GM23338 (cell line): ENCODE measurements at regions not wholly inside any gene's neighbourhood (a gene's known extent, or its start where the extent isn't known, plus 50 kb on each side); places are given as distances from the start of the nearest gene placed in this dataset.

ENCODE experiments used
- ATAC-seq: fragments of 200-7000 bp; cut with Tn5 transposase; 3 replicates; pipeline ENCODE4 v1.9.1; 2020
- DNase-seq: peaks from one replicate; pipeline ENCODE4 v3.0.0-alpha.2; 2015; ENCODE audit warnings: low spot score
- H2AFZ ChIP-seq: fragments of 200-600 bp; sonication (generic); 2 replicates; pipeline ENCODE4 v1.8.0; 2016; ENCODE audit warnings: antibody characterized with exemption, mild to moderate bottlenecking, moderate library complexity
- H3F3A ChIP-seq: fragments of 200-600 bp; sonication (generic); replicated peaks from 2 replicates; pipeline ENCODE4 v1.8.0; 2017; ENCODE audit warnings: antibody characterized with exemption, mixed run types, low read depth
- H3K27ac ChIP-seq: fragments of 200-600 bp; sonication (generic); 2 replicates; pipeline ENCODE4 v1.6.1; 2016; ENCODE audit warnings: low read depth
- H3K27me3 ChIP-seq: fragments of 200-600 bp; sonication (generic); 2 replicates; pipeline ENCODE4 v1.8.0; 2016; ENCODE audit warnings: mild to moderate bottlenecking, mixed run types, moderate library complexity; ENCODE audit not compliant: insufficient read depth
- H3K36me3 ChIP-seq: fragments of 200-600 bp; sonication (generic); 2 replicates; pipeline ENCODE4 v1.8.0; 2016; ENCODE audit warnings: mild to moderate bottlenecking; ENCODE audit not compliant: insufficient read depth
- H3K4me1 ChIP-seq: fragments of 200-600 bp; sonication (generic); 2 replicates; pipeline ENCODE4 v1.8.0; 2016; ENCODE audit warnings: mild to moderate bottlenecking, moderate library complexity; ENCODE audit not compliant: insufficient read depth
- H3K4me2 ChIP-seq: fragments of 200-600 bp; sonication (generic); 2 replicates; pipeline ENCODE4 v1.7.1; 2017; ENCODE audit warnings: mixed run types
- H3K4me3 ChIP-seq: fragments of 200-600 bp; sonication (generic); 2 replicates; pipeline ENCODE4 v1.6.1; 2016; ENCODE audit warnings: mixed run types
- H3K79me2 ChIP-seq: fragments of 200-600 bp; sonication (generic); replicated peaks from 2 replicates; pipeline ENCODE4 v1.8.0; 2017; ENCODE audit warnings: mild to moderate bottlenecking; ENCODE audit not compliant: insufficient read depth
- H3K9me2 ChIP-seq: fragments of 200-600 bp; sonication (generic); 2 replicates; pipeline ENCODE4 v1.8.0; 2017; ENCODE audit not compliant: insufficient read depth
- H4K20me1 ChIP-seq: fragments of 200-600 bp; sonication (generic); replicated peaks from 2 replicates; pipeline ENCODE4 v1.8.0; 2017; ENCODE audit warnings: mild to moderate bottlenecking; ENCODE audit not compliant: insufficient read depth
- H3K27ac Mint-ChIP-seq: 2 replicates; pipeline ENCODE4 v1.8.0; 2020; ENCODE audit warnings: inconsistent platforms, mild to moderate bottlenecking, moderate library complexity, mixed read lengths
- H3K27me3 Mint-ChIP-seq: 3 replicates; pipeline ENCODE4 v1.8.0; 2022; ENCODE audit warnings: low read depth, mild to moderate bottlenecking, moderate library complexity, mixed read lengths, inconsistent platforms; ENCODE audit not compliant: insufficient read depth, poor library complexity
- H3K36me3 Mint-ChIP-seq: 3 replicates; pipeline ENCODE4 v1.8.0; 2021; ENCODE audit warnings: low read depth, mild to moderate bottlenecking, inconsistent platforms, moderate library complexity, mixed read lengths
- H3K4me1 Mint-ChIP-seq: 3 replicates; pipeline ENCODE4 v1.8.0; 2020; ENCODE audit warnings: mild to moderate bottlenecking, inconsistent platforms, mixed read lengths
- H3K4me3 Mint-ChIP-seq: 3 replicates; pipeline ENCODE4 v1.8.0; 2021; ENCODE audit warnings: moderate library complexity, mild to moderate bottlenecking, inconsistent platforms, mixed read lengths
- H3K9me3 Mint-ChIP-seq: 3 replicates; pipeline ENCODE4 v1.8.0; 2020; ENCODE audit warnings: moderate library complexity, mild to moderate bottlenecking, inconsistent platforms, mixed read lengths
- CREB1 ChIP-seq: fragments of 250-450 bp; sonication (Bioruptor Pico); IDR thresholded peaks from 2 replicates; pipeline ENCODE4 v1.5.0; 2020; ENCODE audit warnings: low read depth, mild to moderate bottlenecking, moderate library complexity
- EZH2 ChIP-seq: fragments of 200-600 bp; sonication (generic); IDR thresholded peaks from one replicate; pipeline ENCODE4 v1.8.0; 2017; ENCODE audit warnings: antibody characterized with exemption, mild to moderate bottlenecking, low read depth; ENCODE audit not compliant: unreplicated experiment
- EZH2phosphoT487 ChIP-seq: fragments of 200-600 bp; sonication (generic); IDR thresholded peaks from one replicate; pipeline ENCODE4 v1.8.1; 2018; ENCODE audit warnings: antibody characterized with exemption; ENCODE audit not compliant: unreplicated experiment
- JUNB ChIP-seq: IDR thresholded peaks from one replicate; pipeline ENCODE4 v1.6.1; 2016; ENCODE audit warnings: antibody characterized with exemption; ENCODE audit not compliant: unreplicated experiment
- NANOG ChIP-seq: IDR thresholded peaks from 2 replicates; pipeline ENCODE4 v1.6.1; 2016; ENCODE audit warnings: antibody characterized with exemption, borderline replicate concordance
- POLR2AphosphoS5 ChIP-seq: IDR thresholded peaks from 2 replicates; pipeline ENCODE4 v1.6.1; 2016; ENCODE audit warnings: antibody characterized with exemption, low read depth
- STAT1 ChIP-seq: IDR thresholded peaks from one replicate; pipeline ENCODE4 v1.6.1; 2016; ENCODE audit warnings: antibody characterized with exemption; ENCODE audit not compliant: unreplicated experiment
- ZNF114 ChIP-seq: fragments of 250-450 bp; sonication (Bioruptor Pico); IDR thresholded peaks from 2 replicates; pipeline ENCODE4 v1.5.0; 2020; ENCODE audit warnings: mild to moderate bottlenecking, moderate library complexity
- ZNF331 ChIP-seq: fragments of 250-450 bp; sonication (Bioruptor Pico); IDR thresholded peaks from 2 replicates; pipeline ENCODE4 v1.5.0; 2020; ENCODE audit warnings: low read depth, mild to moderate bottlenecking, moderate library complexity
- TF ChIP-seq, protein P1 (sequence below), 2 experiments: fragments of 200-600 bp in 1 of 2; sonication (generic) in 1 of 2; conservative IDR thresholded peaks; 2 replicates each; pipeline versions ENCODE4 v1.5.1 to v1.6.1; 2016 to 2017; ENCODE audit warnings: antibody characterized with exemption in 2 of 2, low read depth in 2 of 2, mild to moderate bottlenecking in 2 of 2, moderate library complexity in 1 of 2
- TF ChIP-seq, protein P2 (sequence below): IDR thresholded peaks from one replicate; pipeline ENCODE4 v1.6.1; 2018; ENCODE audit warnings: antibody characterized with exemption; ENCODE audit not compliant: unreplicated experiment
- TF ChIP-seq, protein P3 (sequence below): fragments of 250-450 bp; sonication (Bioruptor Pico); IDR thresholded peaks from 2 replicates; pipeline ENCODE4 v1.5.0; 2020; ENCODE audit warnings: mild to moderate bottlenecking, moderate library complexity
- TF ChIP-seq, protein P4 (sequence below): IDR thresholded peaks from 2 replicates; pipeline ENCODE4 v1.6.1; 2016; ENCODE audit warnings: antibody characterized with exemption

DNA sequence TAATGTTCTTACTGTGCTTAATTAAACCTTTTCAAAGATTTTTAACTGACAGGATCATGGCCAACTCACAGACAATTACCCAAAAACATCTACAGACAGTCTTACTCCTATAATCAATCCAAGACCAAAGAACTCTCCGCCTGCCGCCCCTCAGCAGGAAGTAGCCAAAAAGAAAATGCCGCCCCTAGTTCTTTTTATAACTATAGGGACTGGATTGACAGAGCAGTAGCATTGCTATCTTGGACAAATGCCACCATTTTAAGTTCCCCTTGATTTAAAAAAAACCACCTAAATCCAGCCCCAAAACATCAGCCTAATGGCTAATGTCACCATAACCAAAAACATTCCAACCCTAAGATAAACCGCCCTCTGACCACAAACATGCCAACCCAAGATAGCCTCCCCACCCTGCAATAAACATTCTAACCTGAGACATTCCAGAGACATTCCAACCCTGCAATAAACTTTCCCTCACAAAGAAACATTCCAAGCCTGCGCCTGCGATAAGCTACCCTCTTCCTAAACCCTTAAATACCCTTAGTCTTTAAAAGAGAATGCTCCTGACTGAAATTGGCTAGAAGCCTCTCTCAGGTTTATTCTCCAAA is 77.0 kb downstream of the COQ2 start:
- Histone ChIP-seq H3K4me2 (no peak overlapping the region), H3K9me2 (peaks cover 6% of the 10 kb centered on the region), H3K79me2 (no peaks in the 10 kb centered on the region), H3F3A (no peaks in the 10 kb centered on the region), H2AFZ (no peak overlapping the region), H4K20me1 (no peaks in the 10 kb centered on the region), H3K27ac (no peak overlapping the region), H3K4me1 (peaks cover 5% of the 10 kb centered on the region; the same call in 1 of the 2 replicates), H3K4me3 (no peak overlapping the region), H3K36me3 (peaks cover 8% of the 10 kb centered on the region; the same call in 1 of the 2 replicates), H3K27me3 (peaks cover 7% of the 10 kb centered on the region; the same call in 1 of the 2 replicates)
- DNase-seq (peak; percentile 64), ATAC-seq (no peak)
- Mint-ChIP-seq H3K4me1 (peaks cover 24% of the 10 kb centered on the region), H3K27ac (no peak overlapping the region), H3K4me3 (no peak overlapping the region), H3K9me3 (peaks cover 18% of the 10 kb centered on the region), H3K36me3 (peaks cover 11% of the 10 kb centered on the region; the same call in 2 of the 3 replicates), H3K27me3 (peaks cover 4% of the 10 kb centered on the region)
- TF ChIP-seq EZH2 (no peak), POLR2AphosphoS5 (no peak), ZNF331 (CRISPR knock-in tag) (no peak), EZH2phosphoT487 (no peak), NANOG (no peak), ZNF114 (no peak), STAT1 (no peak), CREB1 (CRISPR knock-in tag) (no peak), JUNB (no peak)
- TF ChIP-seq, protein P1, sequence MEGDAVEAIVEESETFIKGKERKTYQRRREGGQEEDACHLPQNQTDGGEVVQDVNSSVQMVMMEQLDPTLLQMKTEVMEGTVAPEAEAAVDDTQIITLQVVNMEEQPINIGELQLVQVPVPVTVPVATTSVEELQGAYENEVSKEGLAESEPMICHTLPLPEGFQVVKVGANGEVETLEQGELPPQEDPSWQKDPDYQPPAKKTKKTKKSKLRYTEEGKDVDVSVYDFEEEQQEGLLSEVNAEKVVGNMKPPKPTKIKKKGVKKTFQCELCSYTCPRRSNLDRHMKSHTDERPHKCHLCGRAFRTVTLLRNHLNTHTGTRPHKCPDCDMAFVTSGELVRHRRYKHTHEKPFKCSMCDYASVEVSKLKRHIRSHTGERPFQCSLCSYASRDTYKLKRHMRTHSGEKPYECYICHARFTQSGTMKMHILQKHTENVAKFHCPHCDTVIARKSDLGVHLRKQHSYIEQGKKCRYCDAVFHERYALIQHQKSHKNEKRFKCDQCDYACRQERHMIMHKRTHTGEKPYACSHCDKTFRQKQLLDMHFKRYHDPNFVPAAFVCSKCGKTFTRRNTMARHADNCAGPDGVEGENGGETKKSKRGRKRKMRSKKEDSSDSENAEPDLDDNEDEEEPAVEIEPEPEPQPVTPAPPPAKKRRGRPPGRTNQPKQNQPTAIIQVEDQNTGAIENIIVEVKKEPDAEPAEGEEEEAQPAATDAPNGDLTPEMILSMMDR (conservative IDR thresholded peaks at IDR 0.05; ENCODE audit: low read depth in 2 of 2) = no peak
- TF ChIP-seq, protein P2, sequence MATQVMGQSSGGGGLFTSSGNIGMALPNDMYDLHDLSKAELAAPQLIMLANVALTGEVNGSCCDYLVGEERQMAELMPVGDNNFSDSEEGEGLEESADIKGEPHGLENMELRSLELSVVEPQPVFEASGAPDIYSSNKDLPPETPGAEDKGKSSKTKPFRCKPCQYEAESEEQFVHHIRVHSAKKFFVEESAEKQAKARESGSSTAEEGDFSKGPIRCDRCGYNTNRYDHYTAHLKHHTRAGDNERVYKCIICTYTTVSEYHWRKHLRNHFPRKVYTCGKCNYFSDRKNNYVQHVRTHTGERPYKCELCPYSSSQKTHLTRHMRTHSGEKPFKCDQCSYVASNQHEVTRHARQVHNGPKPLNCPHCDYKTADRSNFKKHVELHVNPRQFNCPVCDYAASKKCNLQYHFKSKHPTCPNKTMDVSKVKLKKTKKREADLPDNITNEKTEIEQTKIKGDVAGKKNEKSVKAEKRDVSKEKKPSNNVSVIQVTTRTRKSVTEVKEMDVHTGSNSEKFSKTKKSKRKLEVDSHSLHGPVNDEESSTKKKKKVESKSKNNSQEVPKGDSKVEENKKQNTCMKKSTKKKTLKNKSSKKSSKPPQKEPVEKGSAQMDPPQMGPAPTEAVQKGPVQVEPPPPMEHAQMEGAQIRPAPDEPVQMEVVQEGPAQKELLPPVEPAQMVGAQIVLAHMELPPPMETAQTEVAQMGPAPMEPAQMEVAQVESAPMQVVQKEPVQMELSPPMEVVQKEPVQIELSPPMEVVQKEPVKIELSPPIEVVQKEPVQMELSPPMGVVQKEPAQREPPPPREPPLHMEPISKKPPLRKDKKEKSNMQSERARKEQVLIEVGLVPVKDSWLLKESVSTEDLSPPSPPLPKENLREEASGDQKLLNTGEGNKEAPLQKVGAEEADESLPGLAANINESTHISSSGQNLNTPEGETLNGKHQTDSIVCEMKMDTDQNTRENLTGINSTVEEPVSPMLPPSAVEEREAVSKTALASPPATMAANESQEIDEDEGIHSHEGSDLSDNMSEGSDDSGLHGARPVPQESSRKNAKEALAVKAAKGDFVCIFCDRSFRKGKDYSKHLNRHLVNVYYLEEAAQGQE = no peak
- TF ChIP-seq, protein P3, sequence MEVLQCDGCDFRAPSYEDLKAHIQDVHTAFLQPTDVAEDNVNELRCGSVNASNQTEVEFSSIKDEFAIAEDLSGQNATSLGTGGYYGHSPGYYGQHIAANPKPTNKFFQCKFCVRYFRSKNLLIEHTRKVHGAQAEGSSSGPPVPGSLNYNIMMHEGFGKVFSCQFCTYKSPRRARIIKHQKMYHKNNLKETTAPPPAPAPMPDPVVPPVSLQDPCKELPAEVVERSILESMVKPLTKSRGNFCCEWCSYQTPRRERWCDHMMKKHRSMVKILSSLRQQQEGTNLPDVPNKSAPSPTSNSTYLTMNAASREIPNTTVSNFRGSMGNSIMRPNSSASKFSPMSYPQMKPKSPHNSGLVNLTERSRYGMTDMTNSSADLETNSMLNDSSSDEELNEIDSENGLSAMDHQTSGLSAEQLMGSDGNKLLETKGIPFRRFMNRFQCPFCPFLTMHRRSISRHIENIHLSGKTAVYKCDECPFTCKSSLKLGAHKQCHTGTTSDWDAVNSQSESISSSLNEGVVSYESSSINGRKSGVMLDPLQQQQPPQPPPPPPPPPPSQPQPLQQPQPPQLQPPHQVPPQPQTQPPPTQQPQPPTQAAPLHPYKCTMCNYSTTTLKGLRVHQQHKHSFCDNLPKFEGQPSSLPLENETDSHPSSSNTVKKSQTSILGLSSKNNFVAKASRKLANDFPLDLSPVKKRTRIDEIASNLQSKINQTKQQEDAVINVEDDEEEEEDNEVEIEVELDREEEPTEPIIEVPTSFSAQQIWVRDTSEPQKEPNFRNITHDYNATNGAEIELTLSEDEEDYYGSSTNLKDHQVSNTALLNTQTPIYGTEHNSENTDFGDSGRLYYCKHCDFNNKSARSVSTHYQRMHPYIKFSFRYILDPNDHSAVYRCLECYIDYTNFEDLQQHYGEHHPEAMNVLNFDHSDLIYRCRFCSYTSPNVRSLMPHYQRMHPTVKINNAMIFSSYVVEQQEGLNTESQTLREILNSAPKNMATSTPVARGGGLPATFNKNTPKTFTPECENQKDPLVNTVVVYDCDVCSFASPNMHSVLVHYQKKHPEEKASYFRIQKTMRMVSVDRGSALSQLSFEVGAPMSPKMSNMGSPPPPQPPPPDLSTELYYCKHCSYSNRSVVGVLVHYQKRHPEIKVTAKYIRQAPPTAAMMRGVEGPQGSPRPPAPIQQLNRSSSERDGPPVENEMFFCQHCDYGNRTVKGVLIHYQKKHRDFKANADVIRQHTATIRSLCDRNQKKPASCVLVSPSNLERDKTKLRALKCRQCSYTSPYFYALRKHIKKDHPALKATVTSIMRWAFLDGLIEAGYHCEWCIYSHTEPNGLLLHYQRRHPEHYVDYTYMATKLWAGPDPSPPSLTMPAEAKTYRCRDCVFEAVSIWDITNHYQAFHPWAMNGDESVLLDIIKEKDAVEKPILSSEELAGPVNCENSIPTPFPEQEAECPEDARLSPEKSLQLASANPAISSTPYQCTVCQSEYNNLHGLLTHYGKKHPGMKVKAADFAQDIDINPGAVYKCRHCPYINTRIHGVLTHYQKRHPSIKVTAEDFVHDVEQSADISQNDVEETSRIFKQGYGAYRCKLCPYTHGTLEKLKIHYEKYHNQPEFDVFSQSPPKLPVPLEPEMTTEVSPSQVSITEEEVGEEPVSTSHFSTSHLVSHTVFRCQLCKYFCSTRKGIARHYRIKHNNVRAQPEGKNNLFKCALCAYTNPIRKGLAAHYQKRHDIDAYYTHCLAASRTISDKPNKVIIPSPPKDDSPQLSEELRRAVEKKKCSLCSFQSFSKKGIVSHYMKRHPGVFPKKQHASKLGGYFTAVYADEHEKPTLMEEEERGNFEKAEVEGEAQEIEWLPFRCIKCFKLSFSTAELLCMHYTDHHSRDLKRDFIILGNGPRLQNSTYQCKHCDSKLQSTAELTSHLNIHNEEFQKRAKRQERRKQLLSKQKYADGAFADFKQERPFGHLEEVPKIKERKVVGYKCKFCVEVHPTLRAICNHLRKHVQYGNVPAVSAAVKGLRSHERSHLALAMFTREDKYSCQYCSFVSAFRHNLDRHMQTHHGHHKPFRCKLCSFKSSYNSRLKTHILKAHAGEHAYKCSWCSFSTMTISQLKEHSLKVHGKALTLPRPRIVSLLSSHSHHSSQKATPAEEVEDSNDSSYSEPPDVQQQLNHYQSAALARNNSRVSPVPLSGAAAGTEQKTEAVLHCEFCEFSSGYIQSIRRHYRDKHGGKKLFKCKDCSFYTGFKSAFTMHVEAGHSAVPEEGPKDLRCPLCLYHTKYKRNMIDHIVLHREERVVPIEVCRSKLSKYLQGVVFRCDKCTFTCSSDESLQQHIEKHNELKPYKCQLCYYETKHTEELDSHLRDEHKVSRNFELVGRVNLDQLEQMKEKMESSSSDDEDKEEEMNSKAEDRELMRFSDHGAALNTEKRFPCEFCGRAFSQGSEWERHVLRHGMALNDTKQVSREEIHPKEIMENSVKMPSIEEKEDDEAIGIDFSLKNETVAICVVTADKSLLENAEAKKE (CRISPR knock-in tag) = no peak
- TF ChIP-seq, protein P4, sequence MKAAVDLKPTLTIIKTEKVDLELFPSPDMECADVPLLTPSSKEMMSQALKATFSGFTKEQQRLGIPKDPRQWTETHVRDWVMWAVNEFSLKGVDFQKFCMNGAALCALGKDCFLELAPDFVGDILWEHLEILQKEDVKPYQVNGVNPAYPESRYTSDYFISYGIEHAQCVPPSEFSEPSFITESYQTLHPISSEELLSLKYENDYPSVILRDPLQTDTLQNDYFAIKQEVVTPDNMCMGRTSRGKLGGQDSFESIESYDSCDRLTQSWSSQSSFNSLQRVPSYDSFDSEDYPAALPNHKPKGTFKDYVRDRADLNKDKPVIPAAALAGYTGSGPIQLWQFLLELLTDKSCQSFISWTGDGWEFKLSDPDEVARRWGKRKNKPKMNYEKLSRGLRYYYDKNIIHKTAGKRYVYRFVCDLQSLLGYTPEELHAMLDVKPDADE = no peak
